GM21786 (cell line): ENCODE measurements at regions not wholly inside any gene's neighbourhood (a gene's known extent, or its start where the extent isn't known, plus 50 kb on each side); places are given as distances from the start of the nearest gene placed in this dataset.
"Not testable (repeated sequence)": the region's sequence is repeated elsewhere in the genome, so short reads cannot be mapped to it uniquely, and the experiment has no call there.

Source experiments
- ATAC-seq: cut with Tn5 transposase; IDR thresholded peaks from one replicate; pipeline ENCODE4 v1.9.1; 2021; ENCODE audit not compliant: unreplicated experiment

- not testable (repeated sequence) for ATAC-seq
Observed at GRCh38 chr2:57251495-57251894, 795.1 kb upstream of the VRK2 start.

- not testable (repeated sequence) for ATAC-seq
Observed at GRCh38 chr2:57276408-57276807, 770.2 kb upstream of the VRK2 start.

DNA sequence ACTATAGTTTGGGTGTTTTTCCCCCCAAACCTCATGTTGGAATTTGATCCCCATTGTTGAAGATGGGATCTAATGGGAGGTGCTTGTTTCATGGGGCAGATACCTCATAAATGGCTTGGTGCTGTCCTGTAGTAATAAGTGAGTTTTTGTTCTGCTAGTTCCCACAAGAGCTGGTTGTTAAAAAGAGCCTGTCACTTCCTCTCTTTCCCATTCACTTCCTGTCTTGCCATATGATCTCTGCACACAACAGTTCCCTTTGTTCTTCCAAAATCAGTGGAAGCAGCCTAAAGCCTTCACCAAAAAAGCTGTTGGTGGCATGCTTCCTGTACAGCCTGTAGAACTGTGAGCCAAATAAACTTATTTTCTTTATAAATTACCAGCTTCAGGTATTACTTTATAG, 768.2 kb upstream of the VRK2 start:
- no peak for ATAC-seq

- no peak for ATAC-seq
Observed at GRCh38 chr2:57291209-57291608, 755.4 kb upstream of the VRK2 start.

DNA sequence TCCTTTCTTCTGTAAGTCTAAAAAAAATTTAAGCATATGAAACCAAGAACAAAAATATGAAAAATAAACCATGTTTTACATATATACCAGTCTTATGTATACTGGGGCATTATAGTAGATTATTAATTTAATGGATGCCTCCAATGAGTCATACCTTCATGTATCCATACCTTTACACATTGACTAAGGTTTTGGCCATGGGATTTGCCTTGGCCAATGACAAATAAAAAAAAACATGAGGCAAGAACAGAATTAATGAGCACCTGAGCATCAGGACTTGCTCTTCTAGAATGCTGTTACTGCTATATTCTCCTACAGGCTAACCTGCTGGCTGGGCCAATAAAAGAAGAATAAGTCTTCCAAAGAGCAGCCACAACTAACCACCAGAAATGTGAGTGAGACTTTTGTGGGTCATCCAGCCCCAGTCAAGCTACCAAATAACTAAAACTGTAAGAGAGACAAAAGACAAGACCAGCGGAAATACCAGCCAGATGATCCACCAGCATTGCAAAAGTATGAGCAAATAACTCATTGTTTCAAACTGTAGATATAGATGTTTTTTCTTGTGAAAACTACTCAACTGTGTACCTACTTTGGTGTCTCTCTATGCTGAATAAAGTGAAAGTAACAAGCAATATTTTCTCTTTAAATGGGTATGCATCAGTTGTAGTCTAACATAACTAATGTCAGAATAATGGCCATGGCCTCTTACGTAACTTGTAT, 749.6 kb upstream of the VRK2 start:
- ATAC-seq, result no peak

DNA sequence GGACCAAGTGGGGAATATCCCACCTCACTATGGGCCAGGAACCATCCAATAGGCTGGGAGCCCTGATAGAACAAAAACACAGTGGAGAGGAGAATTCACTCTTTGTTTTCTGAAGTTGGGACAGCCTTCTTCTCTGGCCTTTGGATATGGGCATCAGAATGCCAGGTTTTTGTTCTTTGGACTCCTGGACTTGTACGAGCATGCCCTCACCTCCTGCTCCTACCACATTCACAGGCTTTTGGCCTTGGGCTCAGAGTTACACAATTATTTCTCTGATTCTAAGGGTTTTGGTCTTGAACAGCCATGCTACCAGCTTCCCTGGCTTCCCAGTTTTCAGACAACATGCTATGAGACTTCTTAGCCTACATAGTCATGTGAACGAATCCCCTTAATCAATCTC, 732.9 kb upstream of the VRK2 start:
- no peak for ATAC-seq

- no peak for ATAC-seq
Observed at GRCh38 chr2:57314682-57315081, 731.9 kb upstream of the VRK2 start.

- no peak for ATAC-seq
Observed at GRCh38 chr2:57330447-57330846, 716.2 kb upstream of the VRK2 start.

DNA sequence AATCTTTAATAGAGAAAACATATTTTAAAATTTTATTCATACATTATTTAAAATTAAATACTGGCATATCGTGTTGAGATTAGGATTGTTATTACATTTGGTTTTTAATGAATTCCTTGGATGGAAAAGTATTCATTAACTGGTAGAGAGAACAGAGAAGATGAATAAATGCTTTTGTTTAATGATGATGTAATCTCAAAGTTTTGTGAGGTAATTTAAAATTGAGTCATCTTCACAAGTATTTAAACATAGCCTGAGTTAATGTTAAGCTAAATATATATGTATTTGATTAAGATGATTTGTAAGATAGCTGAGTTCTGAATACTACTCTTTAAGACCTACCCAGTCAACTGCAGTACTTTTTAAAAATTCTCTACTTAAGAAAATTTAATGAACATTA, 713.4 kb upstream of the VRK2 start:
- ATAC-seq, result no peak

GRCh38 chr2:57343391-57344006, 703.1 kb upstream of the VRK2 start:
- no peak for ATAC-seq

DNA sequence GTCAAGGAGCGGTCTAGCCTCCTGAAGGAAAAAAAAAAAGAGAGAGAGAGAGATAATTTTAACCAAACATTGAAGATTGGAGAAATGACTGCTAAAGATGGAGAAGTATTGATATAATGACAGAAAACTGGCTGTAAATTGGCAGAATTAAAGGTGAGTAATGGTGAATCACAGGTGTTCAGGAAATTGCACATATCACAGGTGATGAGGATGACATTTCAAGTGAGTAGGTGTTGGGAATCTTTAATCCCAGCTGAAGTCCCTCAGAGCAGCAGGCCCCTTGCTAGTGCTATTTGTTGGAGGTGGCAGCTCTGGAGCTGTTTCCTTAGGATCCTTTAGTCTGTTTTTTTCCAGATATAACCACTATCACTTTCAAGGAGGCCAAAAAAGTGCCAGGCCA, 678.4 kb upstream of the VRK2 start:
- no peak for ATAC-seq

DNA sequence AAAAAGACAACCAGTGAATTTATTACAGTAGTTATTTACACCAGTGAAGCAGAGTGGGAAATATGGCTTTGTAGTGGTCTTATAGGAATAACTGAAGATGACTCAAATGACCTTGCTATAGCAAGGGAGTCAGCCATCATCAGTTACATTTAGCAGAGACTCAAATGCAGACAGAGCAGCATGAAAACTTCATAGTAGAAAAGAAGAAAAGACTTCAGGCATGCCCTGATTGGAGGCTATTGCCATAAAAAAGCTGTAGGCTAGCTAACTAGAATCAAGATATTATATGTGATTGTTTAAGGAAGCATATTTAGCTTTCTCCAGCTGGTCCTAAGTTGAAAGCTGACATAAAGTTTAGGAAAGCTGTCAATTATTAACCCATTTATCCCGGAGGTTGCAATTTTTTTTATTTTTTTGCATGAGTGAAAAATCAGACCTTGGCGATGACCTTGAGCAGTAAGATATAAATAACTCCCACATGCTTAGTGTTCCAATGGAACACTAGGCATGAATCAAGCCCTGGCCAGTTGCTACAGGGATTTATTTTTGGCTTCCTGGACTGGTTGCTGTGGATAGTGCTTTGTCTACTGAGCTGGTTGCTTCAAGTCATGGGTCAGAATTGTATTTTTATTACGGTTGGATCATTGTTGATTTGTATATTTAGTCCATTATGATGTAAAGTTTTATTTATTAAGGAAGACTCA, 675.6 kb upstream of the VRK2 start:
- ATAC-seq, result no peak

DNA sequence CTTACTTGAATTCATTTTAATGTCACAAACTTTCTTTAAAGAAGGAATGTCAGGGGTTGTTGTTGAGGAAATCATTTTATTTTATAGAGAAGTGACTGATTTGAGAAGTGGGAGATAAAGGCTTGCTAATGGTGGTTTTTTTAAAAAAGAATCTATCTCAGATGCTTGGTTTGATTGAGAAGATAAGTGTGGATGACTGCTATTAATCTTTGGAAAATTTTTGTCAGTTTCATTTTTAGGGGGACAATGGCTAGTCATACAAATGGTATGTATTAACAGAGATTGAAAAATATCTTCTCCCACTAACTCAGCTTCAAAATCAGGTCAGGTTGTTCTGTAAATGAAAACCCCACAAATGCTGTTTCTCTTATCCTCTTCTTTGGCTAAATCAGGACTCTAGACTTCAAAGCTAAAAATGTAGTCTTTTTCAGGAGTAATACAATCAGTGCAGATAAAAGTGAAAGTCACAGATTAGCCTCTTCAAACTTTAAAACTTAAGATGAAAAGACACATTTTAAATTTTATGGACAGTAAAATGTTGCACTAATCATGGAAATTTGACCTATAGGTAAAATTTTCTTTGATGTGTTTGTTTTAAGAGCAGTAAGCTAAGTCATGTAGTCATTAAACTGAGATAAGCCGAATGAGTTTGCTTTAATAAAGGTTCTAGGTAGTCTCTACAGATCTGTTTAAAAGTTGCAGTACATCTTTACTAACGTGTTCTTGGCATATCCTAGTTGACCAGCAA, 674.2 kb upstream of the VRK2 start:
- ATAC-seq, result no peak

- no peak for ATAC-seq
Observed at GRCh38 chr2:57373530-57373929, 673.1 kb upstream of the VRK2 start.

DNA sequence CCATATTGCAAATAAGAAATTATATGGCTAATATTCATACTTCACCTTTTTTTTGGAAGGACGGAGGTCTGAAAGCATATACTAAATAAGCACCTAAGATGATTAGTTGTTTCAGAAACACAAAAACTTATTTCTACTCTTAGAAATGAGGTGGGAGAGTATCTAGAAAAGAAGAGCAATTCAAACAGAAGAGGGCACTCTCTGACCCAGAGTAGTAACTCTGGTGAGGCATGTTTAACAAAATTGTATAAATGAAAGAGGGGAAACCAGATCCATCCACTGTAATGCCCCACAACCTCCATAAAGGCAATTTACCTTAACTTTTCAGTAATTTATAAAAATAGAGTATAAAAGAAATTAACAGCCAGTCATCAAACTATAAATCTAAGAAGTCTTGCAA, 669.6 kb upstream of the VRK2 start:
- ATAC-seq, result no peak

DNA sequence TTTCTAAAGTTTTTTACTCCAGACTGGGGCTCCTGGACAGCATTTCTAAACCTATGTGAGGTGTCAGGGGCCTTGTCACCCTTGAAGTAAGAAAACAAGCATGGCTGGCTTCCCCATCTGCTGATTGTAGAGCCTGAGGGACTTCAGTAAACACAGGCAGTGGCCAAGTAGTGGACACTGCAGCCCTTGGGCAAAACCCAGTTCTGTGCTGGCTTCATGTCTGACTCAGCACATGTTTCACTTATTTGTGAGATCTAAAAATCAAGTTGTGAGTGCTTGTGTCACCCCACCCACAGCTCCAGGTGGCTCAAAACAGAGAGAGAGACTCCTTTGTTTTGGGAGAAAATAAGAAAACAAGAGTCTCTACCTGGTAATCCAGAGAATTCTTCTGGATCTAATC, 660.3 kb upstream of the VRK2 start:
- no peak for ATAC-seq

- ATAC-seq, result no peak
Observed at GRCh38 chr2:57396355-57397098, 650.1 kb upstream of the VRK2 start.

GRCh38 chr2:57397550-57398360, 648.9 kb upstream of the VRK2 start:
- no peak for ATAC-seq

- ATAC-seq, result no peak
Observed at GRCh38 chr2:57399057-57399456, 647.5 kb upstream of the VRK2 start.

- ATAC-seq, result no peak
Observed at GRCh38 chr2:57402096-57402495, 644.5 kb upstream of the VRK2 start.
